Adrenal gland (tissue), 5 donors: ENCODE measurements at regions not wholly inside any gene's neighbourhood (a gene's known extent, or its start where the extent isn't known, plus 50 kb on each side); places are given as distances from the start of the nearest gene placed in this dataset.

Experiments used
- POLR2A ChIP-seq, 2 donors: fragments of 450-650 bp; IDR thresholded peaks; one replicate each; pipeline ENCODE4 v1.6.1; 2017; ENCODE audit warnings: antibody characterized with exemption in 2 of 2, mild to moderate bottlenecking in 2 of 2, moderate library complexity in 1 of 2
- TF ChIP-seq, protein P1 (sequence below), 6 experiments: fragments of 450-650 bp in 4 of 6; fragments of 200-600 bp in 2 of 6; sonication (generic) in 1 of 6; IDR thresholded peaks; 1 replicate in 5 of 6; 2 replicates in 1 of 6; pipeline versions ENCODE4 v1.5.1 to v1.8.0; 2016 to 2021; ENCODE audit warnings: antibody characterized with exemption in 6 of 6, mild to moderate bottlenecking in 2 of 6, moderate library complexity in 1 of 6
- donor health status: DM: no; HTN: no; CAD: no.

- TF ChIP-seq, protein P1, sequence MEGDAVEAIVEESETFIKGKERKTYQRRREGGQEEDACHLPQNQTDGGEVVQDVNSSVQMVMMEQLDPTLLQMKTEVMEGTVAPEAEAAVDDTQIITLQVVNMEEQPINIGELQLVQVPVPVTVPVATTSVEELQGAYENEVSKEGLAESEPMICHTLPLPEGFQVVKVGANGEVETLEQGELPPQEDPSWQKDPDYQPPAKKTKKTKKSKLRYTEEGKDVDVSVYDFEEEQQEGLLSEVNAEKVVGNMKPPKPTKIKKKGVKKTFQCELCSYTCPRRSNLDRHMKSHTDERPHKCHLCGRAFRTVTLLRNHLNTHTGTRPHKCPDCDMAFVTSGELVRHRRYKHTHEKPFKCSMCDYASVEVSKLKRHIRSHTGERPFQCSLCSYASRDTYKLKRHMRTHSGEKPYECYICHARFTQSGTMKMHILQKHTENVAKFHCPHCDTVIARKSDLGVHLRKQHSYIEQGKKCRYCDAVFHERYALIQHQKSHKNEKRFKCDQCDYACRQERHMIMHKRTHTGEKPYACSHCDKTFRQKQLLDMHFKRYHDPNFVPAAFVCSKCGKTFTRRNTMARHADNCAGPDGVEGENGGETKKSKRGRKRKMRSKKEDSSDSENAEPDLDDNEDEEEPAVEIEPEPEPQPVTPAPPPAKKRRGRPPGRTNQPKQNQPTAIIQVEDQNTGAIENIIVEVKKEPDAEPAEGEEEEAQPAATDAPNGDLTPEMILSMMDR (IDR thresholded peaks at IDR 0.05) = no peak
- TF ChIP-seq POLR2A (IDR thresholded peaks at IDR 0.05) = no peak
Observed at GRCh38 chr4:27149541-27150212, 289.0 kb downstream of the STIM2 start.
